ENCODE measurements at regions not wholly inside any gene's neighbourhood (a gene's known extent, or its start where the extent isn't known, plus 50 kb on each side); places are given as distances from the start of the nearest gene placed in this dataset.
A peak's percentile ranks its signal among the peaks of the same experiment; 100 is the strongest.
"Not testable (repeated sequence)": the region's sequence is repeated elsewhere in the genome, so short reads cannot be mapped to it uniquely, and the experiment has no call there.

DNA sequence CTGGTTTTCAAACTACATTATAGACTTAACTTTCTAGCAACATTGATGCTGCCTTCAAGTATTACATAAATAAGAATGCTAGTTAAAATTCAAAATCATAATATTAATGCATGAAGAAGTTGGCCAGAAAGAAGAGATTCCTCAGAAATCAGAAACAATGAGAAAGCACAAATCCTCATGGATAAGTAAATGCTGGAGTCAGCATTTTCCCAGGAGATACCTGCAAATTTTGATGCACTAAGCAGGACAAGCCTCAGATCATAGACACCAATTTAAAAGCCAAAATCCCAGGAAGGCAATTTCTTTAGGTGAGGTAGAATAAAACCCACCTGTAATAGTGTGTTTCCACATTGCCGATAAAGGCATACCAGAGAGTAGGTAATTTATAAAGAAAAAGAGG lies 305.2 kb upstream of the TBX18 start:
- DNase-seq, result no peak

DNA sequence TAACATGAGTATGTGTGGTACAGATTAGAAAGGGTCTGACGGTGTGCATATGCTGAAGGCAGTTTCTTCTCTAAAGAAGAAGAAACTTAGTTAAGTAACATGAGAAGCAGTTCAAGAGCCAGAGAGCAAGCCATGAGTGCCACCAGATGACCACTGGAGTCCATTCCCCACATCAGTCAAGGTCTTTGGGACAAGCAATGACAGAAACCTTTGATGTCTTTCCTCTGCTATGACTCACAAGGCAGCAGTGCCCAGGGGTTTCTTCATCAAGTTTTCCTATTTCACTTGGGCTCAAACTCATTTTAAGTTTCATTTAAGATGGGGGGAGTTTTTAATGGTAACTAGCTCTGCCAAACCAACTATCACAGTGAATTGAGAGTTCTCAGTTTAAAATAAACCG lies 303.8 kb upstream of the TBX18 start:
- no peak for DNase-seq

GRCh38 chr6:85066266-85066665 lies 301.9 kb upstream of the TBX18 start:
- no peak for DNase-seq

DNA sequence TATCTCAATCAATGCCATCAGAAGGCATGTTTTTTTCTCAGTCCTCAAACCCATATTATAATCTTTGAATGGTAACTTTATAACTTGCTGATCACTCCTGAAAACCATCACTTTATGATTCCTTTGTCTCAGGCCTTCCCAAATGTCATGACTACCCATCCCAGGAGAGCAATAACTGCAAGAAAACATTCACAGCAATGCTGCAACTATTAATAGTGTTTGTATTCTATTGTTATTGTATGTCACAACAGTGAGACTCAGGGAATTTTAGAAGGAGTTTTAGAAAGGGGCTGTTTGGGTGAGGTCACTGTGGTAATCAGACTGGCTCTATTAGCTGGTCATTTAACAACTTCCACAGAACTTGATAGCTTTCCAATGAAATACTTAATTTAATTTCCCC lies 301.4 kb upstream of the TBX18 start:
- no peak for DNase-seq

DNA sequence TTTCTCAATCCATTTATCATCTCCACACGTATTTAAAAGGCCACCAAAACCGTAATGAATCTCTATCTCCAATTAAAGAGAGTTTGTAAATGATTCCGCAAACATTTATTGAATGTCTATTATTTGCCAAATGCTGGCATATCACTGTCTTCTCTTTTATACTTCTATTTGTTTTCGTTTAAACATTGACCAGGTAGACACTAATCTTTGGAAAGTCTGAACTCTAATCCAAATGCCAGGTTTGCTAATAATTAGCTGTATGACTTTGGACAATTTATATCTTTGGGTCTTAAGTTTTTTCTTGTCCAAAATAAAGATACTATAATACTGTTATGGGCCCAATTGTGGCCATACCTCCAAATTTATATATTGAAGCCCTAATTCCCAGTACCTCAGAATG lies 299.2 kb upstream of the TBX18 start:
- no peak for DNase-seq

DNA sequence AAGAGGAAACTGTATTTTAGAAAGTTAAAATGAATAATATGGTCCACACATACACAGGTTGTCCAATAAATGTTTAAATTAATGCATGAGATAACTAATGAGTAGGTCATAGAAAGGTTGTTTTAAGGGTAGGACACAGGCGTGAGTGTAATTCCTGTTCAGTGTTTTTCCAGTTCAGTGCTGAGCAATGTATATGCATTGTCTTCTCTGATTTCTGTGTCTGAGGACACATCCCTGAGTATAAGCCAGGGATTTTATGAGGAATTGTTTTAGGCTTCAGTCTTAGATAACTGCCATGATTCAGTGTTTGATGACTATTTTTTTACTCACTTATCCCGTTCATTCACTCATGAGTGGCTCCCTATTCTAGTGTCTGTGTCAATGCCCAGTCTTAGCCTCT lies 298.5 kb upstream of the TBX18 start:
- DNase-seq, result no peak

GRCh38 chr6:85058806-85059205 lies 294.4 kb upstream of the TBX18 start:
- DNase-seq, result no peak

GRCh38 chr6:85050149-85050548 lies 285.8 kb upstream of the TBX18 start:
- no peak for DNase-seq

DNA sequence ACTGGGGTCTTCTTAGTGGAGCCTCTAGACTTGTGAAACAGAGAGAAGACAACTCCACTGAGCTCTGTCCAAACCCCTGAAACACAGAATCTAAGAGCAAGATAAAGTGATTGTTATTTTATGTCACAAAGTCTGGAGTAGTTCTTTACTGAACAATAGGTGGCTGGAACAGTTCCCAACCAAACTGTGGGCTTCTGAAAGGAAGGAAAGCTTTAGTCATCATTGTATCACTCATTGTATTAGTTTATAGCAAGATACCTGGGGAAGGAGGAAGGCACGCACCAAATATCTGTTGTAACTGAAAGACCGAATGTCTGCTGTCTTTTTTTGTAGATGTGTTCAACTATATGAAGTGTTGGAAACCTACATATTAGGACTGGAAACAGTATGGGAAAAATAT lies 284.9 kb upstream of the TBX18 start:
- no peak for DNase-seq

- DNase-seq, result no peak
These were observed 283.4 kb upstream of the TBX18 start for GRCh38 chr6:85047818-85048217.

DNA sequence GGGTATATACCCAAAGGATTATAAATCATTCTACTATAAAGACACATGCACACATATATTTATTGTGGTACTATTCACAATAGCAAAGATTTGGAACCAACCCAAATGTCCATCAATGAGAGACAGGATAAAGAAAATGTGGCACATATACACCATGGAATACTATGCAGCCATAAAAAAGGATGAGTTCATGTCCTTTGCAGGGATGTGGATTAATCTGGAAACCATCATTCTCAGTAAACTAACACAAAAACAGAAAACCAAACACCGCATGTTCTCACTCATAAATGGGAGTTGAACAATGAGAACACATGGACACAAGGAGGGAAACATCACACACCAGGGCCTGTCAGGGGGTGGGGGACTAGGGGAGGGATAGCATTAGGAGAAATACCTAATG lies 281.4 kb upstream of the TBX18 start:
- DNase-seq, result not testable (repeated sequence)

DNA sequence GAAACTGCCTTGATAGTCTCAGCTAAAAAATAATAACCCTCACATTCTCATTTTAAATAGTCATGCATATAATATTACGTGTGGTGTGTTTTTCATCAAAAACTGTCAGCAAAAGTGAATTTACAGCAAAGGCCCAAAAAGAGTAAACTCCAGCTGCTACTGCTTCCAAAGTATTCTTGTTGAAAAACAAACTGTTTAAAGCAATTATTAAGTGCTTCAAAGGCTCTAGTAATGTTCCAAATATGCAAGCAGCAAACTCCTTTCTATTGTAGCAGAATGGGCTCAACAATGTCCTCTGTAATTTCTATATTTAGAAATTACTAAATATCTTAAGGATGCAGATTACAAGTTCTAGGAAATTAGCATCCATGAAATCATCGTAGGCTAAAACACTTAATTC lies 280.0 kb upstream of the TBX18 start:
- DNase-seq, result no peak

GRCh38 chr6:85041376-85041775 lies 277.0 kb upstream of the TBX18 start:
- DNase-seq, result no peak

DNA sequence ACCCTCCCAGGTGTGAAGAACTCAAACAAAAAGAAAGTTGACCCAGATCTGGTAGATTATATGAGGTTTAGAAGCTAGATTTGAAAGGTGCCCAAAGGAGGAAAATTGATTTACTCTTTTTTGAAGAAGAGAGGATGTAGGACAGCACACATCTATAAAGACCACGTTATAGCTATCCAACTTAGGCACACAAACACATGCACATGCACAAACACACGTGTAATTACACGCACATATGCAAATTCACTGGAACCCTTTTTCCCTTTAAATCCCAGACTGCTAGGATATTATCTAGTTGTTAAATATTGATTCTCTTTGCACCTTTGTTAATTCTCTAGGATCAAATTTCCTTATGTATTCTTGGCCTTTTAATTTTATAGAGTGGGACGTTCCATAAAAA lies 272.8 kb upstream of the TBX18 start:
- DNase-seq, result no peak

DNA sequence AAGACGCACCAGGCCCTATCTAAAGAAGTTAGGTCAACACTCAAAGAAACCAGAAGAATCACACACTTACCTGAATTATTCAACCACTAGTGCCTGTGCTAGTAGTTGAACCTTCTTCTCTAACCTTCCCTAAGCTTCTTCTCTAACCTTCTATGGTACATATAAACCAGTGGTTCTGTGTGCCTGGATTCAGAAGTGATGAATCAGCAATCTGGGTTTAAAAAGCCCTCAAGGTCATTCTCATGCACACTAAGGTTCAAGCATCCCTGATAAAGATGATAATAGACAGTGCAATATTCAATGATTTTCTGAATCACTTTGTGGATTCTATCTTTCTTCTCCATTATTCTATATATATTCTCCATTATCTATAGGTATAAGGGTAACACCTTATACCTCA lies 271.4 kb upstream of the TBX18 start:
- no peak for DNase-seq

DNA sequence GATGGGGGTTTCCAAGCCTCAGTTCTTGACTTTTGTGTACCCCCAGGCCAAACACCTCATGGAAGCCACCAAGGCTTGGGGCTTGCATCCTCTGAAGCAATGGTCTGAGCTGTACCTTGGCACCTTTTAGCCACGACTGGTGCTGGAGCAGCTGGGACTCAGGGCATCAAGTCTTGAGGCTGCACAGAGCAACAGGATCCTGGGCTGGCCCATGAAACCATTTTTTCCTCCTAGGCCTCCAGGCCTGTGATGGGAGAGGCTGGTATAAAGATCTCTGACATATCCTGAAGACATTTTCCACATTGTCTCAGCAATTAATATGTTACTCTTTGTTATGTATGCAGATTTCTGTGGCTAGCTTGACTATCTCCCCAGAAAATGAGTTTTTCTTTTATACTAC lies 269.1 kb upstream of the TBX18 start:
- DNase-seq, result no peak

DNA sequence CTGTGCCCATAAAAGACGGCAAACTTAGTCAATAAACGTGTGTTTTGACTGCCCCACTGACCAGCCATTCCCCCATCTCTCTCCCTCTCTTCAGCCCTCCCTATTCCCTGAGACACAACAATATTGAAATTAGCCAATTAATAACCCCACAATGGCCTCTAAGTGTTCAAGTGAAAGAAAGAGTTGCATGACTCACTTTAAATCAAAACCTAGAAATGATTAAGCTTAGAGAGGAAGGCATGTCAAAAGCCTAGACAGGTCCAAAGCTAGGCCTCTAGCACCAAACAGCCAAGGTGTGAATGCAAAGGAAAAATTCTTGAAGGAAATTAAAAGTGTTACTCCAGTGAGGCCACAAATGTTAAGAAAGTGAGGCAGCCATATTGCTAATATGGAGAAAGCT lies 261.6 kb upstream of the TBX18 start:
- no peak for DNase-seq

- no peak for DNase-seq
These were observed 259.3 kb upstream of the TBX18 start for GRCh38 chr6:85023721-85024120.

GRCh38 chr6:85017352-85017751 lies 253.0 kb upstream of the TBX18 start:
- no peak for DNase-seq

- no peak for DNase-seq
These were observed 252.3 kb upstream of the TBX18 start for GRCh38 chr6:85016726-85017125.

- peak; percentile 8 for DNase-seq
These were observed 251.1 kb upstream of the TBX18 start for GRCh38 chr6:85015396-85015990.

DNA sequence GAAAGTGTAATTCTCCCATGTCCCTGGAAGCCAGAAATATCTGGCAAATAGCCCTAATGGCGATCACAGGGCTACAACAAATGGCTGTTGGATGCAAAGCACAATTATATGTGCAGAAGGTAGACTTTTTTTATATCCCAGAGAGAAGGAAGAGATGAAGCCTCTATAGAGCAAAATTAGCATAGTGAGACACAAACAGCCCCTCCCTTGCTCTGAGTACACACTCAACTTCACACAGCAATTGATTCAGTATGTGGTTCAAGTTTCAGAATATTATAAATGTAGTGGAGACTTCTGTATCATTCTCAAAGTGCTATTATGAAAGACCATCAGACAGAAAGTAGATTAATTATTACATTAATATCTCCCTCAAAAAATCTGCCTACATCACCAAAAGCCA lies 246.5 kb upstream of the TBX18 start:
- DNase-seq, result no peak

DNA sequence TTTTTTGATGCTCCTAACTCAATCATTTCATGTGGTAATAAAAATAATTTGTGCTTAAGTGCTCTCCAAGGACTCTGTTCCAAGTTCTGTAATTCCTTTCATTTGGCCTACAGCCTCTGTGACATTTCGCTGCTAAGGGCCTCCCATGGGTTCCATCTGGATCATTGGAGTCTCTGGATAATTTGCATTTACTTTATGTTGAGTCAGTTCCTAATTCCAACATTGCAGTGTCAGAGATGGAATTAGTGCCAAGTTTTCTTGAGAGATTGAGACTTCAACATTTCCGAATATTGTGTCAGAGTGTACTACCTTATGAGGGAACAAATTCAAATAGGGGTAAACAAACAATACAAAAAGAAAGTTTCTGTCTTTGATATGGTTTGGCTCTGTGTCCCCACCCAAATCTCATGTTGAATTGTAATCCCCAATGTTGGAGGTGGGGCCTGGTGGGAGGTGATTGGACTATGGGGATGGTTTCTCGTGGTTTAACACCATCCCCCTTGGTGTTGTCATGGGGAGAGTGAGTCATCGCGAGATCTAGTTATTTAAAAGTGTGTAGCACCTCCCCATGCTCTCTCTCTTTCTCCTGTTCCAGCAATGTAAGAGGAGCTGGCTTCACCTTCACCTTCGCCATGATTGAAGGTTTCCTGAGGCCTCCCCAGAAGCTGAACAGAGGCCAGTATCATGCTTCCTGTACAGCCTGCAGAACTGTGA lies 244.1 kb upstream of the TBX18 start:
- no peak for DNase-seq

DNA sequence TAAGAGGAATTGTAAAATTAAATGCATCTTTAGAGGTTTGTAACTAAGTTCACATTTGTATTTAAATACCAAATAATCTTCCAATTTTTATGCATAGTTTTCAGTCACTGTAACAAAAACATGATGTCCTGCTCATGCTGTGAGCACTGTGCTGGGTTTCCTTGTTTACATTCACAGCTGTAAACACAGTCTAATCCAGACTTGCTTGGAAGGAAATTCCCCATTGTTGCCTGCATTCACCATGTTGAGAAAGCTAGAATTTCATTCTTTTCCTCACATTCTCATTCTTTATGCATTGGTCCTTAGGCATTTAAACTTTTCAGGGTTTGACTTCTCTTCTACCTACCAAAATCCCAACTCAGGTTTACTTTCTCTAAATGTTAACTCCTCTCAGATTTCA lies 242.0 kb upstream of the TBX18 start:
- DNase-seq, result no peak

DNA sequence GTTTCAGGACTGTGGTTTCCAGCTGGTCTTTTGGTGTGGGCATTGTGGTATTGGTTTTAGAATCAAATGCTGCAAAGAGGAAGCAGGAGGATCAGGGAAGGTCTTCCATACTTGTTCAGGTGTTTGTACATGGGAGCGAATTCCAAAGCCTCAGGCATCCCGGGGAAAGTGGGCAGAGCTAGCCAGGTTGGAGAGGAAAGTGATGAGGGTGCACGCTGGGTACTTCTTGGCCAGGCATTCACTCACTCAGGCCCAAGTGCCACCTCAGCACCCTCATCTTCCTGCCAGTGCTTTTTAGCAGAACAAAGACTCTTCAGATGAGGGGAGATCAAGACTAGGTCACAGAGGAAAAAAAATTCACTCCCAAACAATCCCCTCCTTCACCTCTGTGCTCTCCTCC lies 241.1 kb upstream of the TBX18 start:
- DNase-seq, result no peak
